ENCODE measurements at regions not wholly inside any gene's neighbourhood (a gene's known extent, or its start where the extent isn't known, plus 50 kb on each side); places are given as distances from the start of the nearest gene placed in this dataset.
A peak's percentile ranks its signal among the peaks of the same experiment; 100 is the strongest.

- no peak for DNase-seq (ENCODE audit: low read depth, low spot score)
- H3K9me3 ChIP-seq (ENCODE audit: control insufficient read depth in 1 of 2, insufficient read depth in 1 of 2, low read depth in 1 of 2, low read length in 2 of 2), result no peaks in the 10 kb centered on the region
- no TSS peak for BruUV-seq (replicated peaks)
- ATAC-seq, result peak; percentile 52; the same call in 1 of the 2 replicates
- intact Hi-C loops (cut with micrococcal nuclease), result no loop called here
- H3K9ac ChIP-seq (ENCODE audit: low read length), result no peak overlapping the region
- no peaks in the 10 kb centered on the region for H3K9me2 ChIP-seq (ENCODE audit: insufficient read depth)
- H3K36me3 ChIP-seq (ENCODE audit: control insufficient read depth in 1 of 2, insufficient read depth in 2 of 2, low read length in 2 of 2), result no peaks in the 10 kb centered on the region
- H3K4me2 ChIP-seq (ENCODE audit: low read length), result no peak overlapping the region
- no peaks in the 10 kb centered on the region for H3K27me3 ChIP-seq (ENCODE audit: insufficient read depth, low read length)
- TF ChIP-seq SRF (IDR thresholded peaks at IDR 0.05; ENCODE audit: low read depth) (no peak), EZH2 (IDR thresholded peaks at IDR 0.05) (no peak), REST (IDR thresholded peaks at IDR 0.05; ENCODE audit: low read depth) (no peak), ATF3 (IDR thresholded peaks at IDR 0.05) (no peak), RAD21 (IDR thresholded peaks at IDR 0.05; ENCODE audit: low read depth) (no peak)
- TF ChIP-seq, protein P1, sequence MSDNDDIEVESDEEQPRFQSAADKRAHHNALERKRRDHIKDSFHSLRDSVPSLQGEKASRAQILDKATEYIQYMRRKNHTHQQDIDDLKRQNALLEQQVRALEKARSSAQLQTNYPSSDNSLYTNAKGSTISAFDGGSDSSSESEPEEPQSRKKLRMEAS (IDR thresholded peaks at IDR 0.05), result no peak
- H2AFZ ChIP-seq (ENCODE audit: low read depth, low read length, poor library complexity, severe bottlenecking), result no peak overlapping the region
- ChIA-PET CTCF (no interaction called here), POLR2A (no interaction called here), RAD21 (ENCODE audit: low non-redundant PET in 1 of 2, low total read pairs in 2 of 2, uncharacterized antibody in 2 of 2, unreplicated experiment in 2 of 2) (no interaction called here)
- H3K79me2 ChIP-seq (ENCODE audit: insufficient read depth, low read length), result no peaks in the 10 kb centered on the region
- no peaks in the 10 kb centered on the region for H4K20me1 ChIP-seq (ENCODE audit: insufficient read depth)
- peaks cover 0 to 8% of the 10 kb centered on the region in 2 experiments; a peak in 2 of 4 replicates for H3K4me1 ChIP-seq (ENCODE audit: control insufficient read depth in 1 of 2, insufficient read depth in 2 of 2, low read length in 2 of 2)
- no peak overlapping the region for H3K27ac ChIP-seq (ENCODE audit: low read depth, low read length)
- H3K4me3 ChIP-seq (replicated peaks in 1 of 2; ENCODE audit: low read depth in 1 of 2, low read length in 2 of 2), result no peak overlapping the region
Measured at GRCh38 chr5:36502608-36503007, 103.8 kb upstream of the SLC1A3 start.

All from HCT116 (cell line).